ENCODE measurements at regions not wholly inside any gene's neighbourhood (a gene's known extent, or its start where the extent isn't known, plus 50 kb on each side); places are given as distances from the start of the nearest gene placed in this dataset.
"Not testable (repeated sequence)": the region's sequence is repeated elsewhere in the genome, so short reads cannot be mapped to it uniquely, and the experiment has no call there.

DNA sequence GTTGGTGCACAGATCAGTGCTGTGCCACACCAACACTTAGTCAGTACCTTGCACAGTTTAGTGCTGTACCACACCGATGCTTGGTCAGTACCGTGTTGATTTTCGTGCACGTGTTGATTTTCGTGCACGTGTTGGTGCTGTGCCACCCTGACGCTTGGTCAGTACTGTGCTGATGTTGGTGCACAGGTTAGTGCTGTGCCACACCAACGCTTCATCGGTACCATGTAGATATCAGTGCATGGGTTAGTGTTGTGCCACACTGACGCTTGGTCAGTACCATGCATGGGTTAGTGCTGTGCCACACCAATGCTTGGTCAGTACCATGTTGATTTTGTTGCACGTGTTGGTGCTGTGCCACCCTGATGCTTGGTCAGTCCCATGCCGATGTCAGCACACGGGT lies 103.5 kb downstream of the NPIPB11 start:
- Histone ChIP-seq H3K4me3 (ENCODE audit: low read depth, low read length) (no peak overlapping the region), H3K36me3 (ENCODE audit: control insufficient read depth, insufficient read depth, low read length) (no peaks in the 10 kb centered on the region), H3K27me3 (ENCODE audit: control insufficient read depth, insufficient read depth, low read length) (no peaks in the 10 kb centered on the region)
- TF ChIP-seq, protein P1, sequence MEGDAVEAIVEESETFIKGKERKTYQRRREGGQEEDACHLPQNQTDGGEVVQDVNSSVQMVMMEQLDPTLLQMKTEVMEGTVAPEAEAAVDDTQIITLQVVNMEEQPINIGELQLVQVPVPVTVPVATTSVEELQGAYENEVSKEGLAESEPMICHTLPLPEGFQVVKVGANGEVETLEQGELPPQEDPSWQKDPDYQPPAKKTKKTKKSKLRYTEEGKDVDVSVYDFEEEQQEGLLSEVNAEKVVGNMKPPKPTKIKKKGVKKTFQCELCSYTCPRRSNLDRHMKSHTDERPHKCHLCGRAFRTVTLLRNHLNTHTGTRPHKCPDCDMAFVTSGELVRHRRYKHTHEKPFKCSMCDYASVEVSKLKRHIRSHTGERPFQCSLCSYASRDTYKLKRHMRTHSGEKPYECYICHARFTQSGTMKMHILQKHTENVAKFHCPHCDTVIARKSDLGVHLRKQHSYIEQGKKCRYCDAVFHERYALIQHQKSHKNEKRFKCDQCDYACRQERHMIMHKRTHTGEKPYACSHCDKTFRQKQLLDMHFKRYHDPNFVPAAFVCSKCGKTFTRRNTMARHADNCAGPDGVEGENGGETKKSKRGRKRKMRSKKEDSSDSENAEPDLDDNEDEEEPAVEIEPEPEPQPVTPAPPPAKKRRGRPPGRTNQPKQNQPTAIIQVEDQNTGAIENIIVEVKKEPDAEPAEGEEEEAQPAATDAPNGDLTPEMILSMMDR (IDR thresholded peaks at IDR 0.05; ENCODE audit: insufficient read depth, low read length, poor library complexity, severe bottlenecking): no peak
- no peak for DNase-seq (ENCODE audit: low read depth)

DNA sequence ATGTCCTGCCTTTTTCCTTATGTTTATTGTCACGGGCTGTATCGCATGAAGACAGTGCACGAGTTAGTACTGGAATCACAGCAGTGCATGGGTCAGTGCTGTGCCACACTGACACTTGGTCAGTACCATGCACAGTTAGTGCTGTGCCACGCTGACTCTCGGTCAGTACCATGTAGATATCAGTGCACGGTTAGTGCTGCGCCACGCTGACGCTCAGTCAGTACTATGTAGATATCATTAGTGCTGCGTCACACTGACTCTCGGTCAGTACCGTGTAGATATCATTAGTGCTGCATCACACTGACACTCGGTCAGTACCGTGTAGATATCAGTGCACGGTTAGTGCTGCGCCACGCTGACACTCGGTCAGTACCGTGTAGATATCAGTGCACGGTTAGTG lies 104.1 kb downstream of the NPIPB11 start:
- not testable (repeated sequence) for H3K36me3 ChIP-seq (ENCODE audit: control insufficient read depth, insufficient read depth, low read length); DNase-seq (ENCODE audit: low read depth); H3K27me3 ChIP-seq (ENCODE audit: control insufficient read depth, insufficient read depth, low read length); H3K4me3 ChIP-seq (ENCODE audit: low read depth, low read length)

DNA sequence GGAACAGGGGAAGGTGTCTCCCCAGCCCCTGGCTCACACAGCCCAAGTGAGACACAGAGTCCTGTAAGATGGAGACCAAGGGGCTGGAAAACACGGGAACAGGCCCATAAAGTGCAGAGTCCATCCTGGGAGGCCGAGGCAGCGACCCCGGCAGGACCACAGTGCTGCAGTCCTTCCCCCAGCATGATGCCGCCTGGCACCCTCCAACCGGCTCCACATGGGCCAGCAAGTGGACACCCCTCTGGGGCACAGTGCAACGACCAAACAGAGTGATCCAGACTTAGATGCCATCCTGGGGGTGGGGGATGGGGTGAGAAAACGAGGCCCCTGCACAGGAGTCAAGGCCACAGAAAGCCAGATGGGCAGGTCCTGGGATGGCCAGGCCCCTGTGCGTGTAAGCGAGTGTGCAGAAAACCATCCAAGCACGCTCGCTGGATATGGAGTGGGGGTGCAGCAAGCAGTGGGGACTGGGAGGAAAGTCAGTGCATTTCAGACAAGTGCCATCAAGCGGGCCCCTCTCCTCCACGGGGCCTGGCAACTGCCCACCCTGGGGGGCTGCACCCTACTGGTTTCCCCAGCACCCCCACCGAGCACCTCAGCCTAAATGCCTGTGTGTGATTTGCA lies 104.7 kb downstream of the NPIPB11 start:
- DNase-seq (ENCODE audit: low read depth); H3K4me3 ChIP-seq (ENCODE audit: low read depth, low read length); H3K27me3 ChIP-seq (ENCODE audit: control insufficient read depth, insufficient read depth, low read length); H3K36me3 ChIP-seq (ENCODE audit: control insufficient read depth, insufficient read depth, low read length): not testable (repeated sequence)

DNA sequence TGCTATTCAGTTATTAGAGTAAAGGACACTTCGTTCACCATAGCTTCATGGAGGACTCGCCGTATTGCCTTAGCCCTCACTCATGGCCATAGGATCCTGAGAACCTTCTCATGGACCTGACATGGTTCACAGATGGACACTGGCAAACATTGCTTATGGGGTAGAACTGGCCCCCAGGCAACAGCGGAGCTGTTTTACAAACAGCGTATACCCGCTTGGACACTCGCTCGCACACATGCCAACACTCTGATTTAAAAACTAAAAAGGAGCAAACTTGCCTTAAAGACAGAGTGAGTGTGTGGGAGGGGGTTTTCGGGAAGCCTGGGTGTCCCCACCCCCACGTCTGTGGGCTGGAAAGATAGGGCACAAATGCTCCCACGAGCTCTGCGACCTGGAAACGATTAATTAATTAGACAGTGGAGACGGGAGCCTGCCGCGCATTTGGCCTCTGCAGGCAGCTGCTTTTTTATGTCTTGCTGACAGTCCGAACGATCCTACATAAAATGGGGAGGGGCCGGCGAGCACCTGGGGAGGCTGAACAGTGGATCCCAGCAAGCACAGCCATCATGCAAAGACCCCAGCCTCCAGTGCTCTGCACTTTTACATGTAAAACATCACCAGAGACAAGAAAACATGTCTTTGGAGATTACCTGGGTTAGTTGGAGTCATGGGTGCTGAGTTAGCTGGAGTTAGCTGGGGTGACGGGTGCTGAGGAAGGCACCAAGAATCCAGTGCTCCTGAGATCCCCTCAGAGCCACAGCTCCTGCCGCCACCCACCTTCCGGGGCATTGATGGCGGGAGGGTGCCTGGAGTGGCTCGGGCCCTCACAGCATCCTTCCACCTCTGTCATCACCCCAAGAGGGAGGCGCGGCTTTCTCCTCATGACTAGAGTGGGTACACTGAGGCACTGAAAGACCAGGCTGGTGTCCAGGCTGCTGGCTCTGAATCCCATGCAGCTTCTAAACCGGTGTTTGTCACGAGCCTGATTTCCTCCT lies 105.7 kb downstream of the NPIPB11 start:
- DNase-seq (ENCODE audit: low read depth); H3K36me3 ChIP-seq (ENCODE audit: control insufficient read depth, insufficient read depth, low read length); H3K4me3 ChIP-seq (ENCODE audit: low read depth, low read length); H3K27me3 ChIP-seq (ENCODE audit: control insufficient read depth, insufficient read depth, low read length): not testable (repeated sequence)

DNA sequence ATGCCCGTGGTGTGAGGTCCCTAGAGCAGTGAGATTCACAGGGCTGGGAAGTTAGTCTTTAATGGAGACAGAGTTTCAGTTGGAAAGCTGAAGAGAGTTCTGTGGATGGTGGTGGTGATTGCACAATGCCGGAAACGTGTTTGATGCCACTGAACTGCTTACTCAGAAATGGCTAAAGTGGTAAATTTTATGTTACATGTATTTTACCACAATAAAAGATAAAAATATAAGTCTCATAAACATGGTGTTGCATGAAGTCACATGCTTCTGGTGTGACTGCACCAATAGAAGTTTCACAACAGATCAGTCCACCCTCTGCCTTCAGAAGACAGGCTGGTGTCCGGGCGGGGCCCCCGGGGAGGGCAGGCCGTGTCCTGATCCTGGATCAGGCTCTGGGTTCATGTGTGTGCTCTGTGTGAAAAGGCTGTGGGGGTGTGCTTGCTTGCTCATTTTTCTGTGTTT lies 106.5 kb downstream of the NPIPB11 start:
- not testable (repeated sequence) for H3K36me3 ChIP-seq (ENCODE audit: control insufficient read depth, insufficient read depth, low read length); H3K4me3 ChIP-seq (ENCODE audit: low read depth, low read length); H3K27me3 ChIP-seq (ENCODE audit: control insufficient read depth, insufficient read depth, low read length); DNase-seq (ENCODE audit: low read depth)

DNA sequence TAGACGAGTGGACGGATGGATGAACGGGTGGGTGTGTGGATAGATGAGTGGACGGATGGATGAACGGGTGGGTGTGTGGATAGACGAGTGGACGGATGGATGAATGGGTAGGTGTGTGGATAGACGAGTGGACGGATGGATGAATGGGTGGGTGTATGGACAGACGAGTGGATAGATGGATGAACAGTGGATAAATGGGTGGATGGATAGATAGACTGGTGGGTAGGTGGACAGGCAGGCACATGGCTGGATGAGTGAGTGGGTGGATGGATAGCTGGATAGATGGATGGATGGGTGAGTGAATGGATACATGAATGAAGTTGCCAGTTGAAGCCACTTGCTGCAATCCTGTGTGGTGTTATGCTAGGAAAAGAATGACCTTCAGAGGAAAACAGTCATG lies 107.5 kb downstream of the NPIPB11 start:
- DNase-seq (ENCODE audit: low read depth); H3K4me3 ChIP-seq (ENCODE audit: low read depth, low read length); H3K36me3 ChIP-seq (ENCODE audit: control insufficient read depth, insufficient read depth, low read length): not testable (repeated sequence)

DNA sequence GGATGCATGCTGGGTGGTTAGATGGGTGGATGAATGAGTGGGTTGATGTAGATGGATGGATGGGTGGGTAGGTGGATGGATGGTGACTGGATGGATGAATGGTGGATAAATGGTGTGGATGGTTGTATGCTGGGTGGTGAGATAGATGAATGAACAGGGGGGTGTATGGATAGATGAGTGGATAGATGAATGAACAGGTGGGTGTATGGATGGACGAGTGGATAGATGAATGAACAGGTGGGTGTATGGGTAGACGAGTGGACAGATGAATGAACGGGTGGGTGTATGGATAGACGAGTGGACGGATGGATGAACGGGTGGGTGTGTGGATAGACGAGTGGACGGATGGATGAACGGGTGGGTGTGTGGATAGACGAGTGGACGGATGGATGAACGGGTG lies 108.2 kb downstream of the NPIPB11 start:
- not testable (repeated sequence) for H3K27me3 ChIP-seq (ENCODE audit: control insufficient read depth, insufficient read depth, low read length); DNase-seq (ENCODE audit: low read depth); H3K36me3 ChIP-seq (ENCODE audit: control insufficient read depth, insufficient read depth, low read length); H3K4me3 ChIP-seq (ENCODE audit: low read depth, low read length)

More for the DNA sequence above, 107.5 kb downstream of the NPIPB11 start:
- not testable (repeated sequence) for H3K27me3 ChIP-seq (ENCODE audit: control insufficient read depth, insufficient read depth, low read length)

DNA sequence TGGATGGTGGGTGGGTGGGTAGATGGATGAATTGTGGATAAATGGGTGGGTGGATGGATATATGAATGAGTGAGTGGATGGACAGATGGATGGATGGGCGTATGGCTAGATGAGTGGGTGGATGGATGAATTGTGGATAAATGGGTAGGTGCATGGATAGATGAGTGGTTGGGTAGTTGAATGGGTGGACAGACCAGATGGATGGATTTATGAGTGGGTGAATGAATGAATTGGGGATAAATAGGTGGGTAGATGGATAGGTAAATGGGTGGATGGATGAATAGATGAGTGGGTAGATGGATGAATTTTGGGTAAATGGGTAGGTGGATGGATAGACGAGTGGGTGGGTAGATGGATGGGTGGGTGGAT lies 108.7 kb downstream of the NPIPB11 start:
- H3K27me3 ChIP-seq (ENCODE audit: control insufficient read depth, insufficient read depth, low read length); H3K4me3 ChIP-seq (ENCODE audit: low read depth, low read length); DNase-seq (ENCODE audit: low read depth); H3K36me3 ChIP-seq (ENCODE audit: control insufficient read depth, insufficient read depth, low read length): not testable (repeated sequence)

DNA sequence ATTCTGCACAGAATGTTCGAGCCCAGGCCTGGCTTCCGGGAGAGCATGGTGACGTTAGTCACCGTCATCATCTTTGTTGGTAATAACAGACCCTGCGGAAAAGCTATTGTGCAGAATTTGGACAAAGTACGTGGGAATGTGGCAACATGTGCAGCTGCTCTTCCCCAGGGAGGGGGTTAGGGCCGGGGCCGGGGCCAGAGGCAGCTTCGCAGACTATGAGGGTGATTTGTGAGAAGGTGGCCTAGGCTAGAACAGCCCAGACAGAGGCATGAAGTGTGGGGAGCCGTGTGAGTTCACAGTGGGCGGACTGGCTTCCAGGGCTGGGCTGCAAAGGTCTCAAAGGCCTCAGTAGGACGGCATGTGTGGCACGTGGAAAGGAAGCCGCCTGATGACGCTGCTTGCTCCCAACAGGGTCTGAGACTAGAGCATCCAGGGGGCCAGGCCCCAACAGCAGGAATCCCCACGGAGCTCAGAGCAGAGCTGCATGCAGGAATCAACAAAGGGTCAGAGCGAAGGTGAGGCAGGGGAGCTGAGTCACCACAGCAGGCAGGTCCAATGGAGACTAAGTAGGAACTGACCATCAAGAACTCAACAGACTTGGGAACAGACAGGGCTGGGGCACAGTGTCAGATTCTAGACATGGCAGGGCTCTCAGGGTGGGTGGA lies 109.2 kb downstream of the NPIPB11 start:
- not testable (repeated sequence) for H3K36me3 ChIP-seq (ENCODE audit: control insufficient read depth, insufficient read depth, low read length); DNase-seq (ENCODE audit: low read depth); H3K27me3 ChIP-seq (ENCODE audit: control insufficient read depth, insufficient read depth, low read length); H3K4me3 ChIP-seq (ENCODE audit: low read depth, low read length)

DNA sequence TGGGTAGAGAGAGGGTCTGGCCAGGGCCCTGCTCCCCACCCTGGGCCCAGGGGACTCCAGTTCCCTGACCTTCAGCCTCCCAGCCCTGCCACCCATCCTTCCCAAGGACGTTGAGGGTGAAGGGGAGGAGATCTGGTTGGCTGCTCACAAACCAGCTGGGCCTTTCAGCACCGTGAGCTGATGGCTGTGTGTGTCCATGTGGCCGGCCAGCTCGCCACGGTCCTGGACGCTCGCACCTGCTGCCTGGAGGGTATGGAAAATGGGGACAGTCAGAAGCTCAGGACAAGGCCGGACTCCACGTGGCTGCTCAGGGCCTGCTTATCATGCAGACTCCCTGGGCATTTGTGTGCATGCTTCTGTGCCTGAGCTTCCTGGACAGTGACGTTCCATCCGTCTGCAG lies 110.3 kb downstream of the NPIPB11 start:
- not testable (repeated sequence) for H3K4me3 ChIP-seq (ENCODE audit: low read depth, low read length); H3K36me3 ChIP-seq (ENCODE audit: control insufficient read depth, insufficient read depth, low read length); DNase-seq (ENCODE audit: low read depth); H3K27me3 ChIP-seq (ENCODE audit: control insufficient read depth, insufficient read depth, low read length)

DNA sequence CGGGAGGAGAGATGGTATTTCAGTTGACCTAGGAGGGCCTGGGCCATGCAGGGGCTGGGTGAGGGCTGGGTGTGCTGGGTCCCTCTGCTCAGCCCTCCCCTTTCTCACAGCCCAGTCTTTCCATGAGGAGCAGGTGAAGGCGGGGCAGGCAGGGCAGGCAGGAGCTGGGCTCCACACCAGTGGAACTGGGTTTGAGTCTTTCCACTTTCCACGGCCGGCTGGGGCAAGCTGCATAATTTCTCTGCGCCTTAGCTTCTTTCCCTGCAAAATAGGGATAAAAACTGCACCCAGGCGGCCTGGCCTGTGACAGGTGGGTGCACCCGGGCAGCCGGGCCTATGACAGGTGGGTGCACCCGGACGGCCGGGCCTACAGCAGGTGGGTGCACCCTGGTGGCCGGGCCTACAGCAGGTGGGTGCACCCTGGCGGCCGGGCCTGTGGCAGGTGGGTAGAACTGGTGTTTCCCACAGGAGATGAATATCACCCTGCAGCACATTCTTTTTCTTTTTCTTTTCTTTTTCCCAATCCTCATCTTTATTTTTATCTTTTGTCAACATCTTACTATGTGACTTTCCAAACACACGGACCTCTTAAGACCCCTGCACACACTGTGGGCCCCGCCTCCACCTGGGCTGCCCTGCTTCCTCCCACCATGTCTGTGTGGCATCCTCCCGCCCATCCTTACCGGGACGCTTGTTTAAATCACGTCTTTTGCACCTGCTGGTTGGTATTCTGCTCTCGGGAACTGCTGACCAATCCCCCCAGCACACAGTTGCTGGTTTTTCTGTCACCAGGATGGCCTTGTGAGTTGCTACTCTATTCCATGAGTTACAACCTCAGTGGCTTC lies 111.3 kb downstream of the NPIPB11 start:
- H3K27me3 ChIP-seq (ENCODE audit: control insufficient read depth, insufficient read depth, low read length); H3K4me3 ChIP-seq (ENCODE audit: low read depth, low read length); DNase-seq (ENCODE audit: low read depth); H3K36me3 ChIP-seq (ENCODE audit: control insufficient read depth, insufficient read depth, low read length): not testable (repeated sequence)

DNA sequence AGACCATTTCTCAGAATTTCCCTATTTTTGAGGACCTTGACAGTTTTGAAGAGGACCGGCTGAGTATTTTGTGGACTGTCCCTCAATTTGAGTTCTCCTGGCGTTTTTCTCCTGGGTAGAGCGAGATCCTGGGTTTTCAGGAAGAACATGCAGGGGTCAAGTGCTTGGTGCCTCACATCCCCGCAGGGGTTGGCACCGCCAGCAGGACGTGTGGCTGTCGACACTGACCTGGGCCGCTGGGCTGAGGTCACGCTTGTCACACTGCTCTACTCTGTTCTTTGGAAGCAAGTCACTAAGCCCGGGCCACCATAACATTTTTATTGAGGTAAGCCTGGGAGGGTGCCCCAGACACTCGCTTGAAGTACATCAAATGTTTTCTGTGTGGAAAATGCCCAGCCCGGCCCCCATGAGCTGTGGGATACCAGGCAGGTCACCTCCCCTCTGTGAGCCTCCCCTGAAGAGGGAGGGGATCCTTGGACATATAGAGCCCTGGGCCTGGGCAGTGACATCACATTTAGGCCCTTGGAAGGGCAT lies 112.0 kb downstream of the NPIPB11 start:
- not testable (repeated sequence) for H3K4me3 ChIP-seq (ENCODE audit: low read depth, low read length); H3K36me3 ChIP-seq (ENCODE audit: control insufficient read depth, insufficient read depth, low read length); H3K27me3 ChIP-seq (ENCODE audit: control insufficient read depth, insufficient read depth, low read length); DNase-seq (ENCODE audit: low read depth)

DNA sequence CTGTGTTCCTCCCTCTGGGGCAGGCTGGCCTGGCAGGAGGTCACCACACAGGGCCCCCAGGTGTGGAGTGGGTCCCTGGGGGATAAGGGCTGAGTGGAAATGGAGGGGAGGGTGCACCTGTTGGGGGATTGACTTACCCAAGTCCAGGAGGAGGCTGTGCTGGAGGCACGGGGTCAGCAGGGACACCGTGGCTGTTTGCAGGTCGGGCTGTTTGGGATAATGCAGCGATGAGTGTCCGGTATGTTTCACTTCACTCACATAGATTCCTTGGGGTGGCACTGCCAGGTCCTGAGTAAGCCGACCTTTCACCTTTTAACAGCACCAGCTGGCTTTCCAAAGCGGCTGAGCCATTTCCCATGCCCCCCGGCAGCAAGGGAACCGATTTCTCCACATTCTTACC lies 113.0 kb downstream of the NPIPB11 start:
- DNase-seq (ENCODE audit: low read depth); H3K36me3 ChIP-seq (ENCODE audit: control insufficient read depth, insufficient read depth, low read length); H3K27me3 ChIP-seq (ENCODE audit: control insufficient read depth, insufficient read depth, low read length); H3K4me3 ChIP-seq (ENCODE audit: low read depth, low read length): not testable (repeated sequence)
